ENCODE measurements at regions not wholly inside any gene's neighbourhood (a gene's known extent, or its start where the extent isn't known, plus 50 kb on each side); places are given as distances from the start of the nearest gene placed in this dataset.

DNA sequence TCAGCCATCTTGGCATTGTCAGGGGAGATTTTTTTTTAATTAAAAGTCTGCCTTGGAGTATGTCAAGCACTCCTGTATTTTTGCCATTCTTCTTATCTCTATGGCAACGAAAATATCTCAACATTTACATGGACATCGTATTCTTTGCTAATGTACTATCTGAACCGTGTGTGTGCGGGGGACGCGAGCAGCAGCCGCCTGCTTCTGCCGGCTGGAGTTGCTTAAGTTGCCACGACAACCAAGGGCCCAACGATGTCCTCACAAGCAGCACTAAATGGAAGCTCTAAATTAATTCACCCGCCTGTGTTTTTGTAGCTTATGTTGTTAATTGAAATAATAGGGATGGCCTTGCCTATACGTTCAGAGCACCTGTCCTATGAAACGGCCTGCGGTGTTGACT is 309.5 kb downstream of the TEX29 start:
- TF ChIP-seq, protein P1, sequence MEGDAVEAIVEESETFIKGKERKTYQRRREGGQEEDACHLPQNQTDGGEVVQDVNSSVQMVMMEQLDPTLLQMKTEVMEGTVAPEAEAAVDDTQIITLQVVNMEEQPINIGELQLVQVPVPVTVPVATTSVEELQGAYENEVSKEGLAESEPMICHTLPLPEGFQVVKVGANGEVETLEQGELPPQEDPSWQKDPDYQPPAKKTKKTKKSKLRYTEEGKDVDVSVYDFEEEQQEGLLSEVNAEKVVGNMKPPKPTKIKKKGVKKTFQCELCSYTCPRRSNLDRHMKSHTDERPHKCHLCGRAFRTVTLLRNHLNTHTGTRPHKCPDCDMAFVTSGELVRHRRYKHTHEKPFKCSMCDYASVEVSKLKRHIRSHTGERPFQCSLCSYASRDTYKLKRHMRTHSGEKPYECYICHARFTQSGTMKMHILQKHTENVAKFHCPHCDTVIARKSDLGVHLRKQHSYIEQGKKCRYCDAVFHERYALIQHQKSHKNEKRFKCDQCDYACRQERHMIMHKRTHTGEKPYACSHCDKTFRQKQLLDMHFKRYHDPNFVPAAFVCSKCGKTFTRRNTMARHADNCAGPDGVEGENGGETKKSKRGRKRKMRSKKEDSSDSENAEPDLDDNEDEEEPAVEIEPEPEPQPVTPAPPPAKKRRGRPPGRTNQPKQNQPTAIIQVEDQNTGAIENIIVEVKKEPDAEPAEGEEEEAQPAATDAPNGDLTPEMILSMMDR (IDR thresholded peaks at IDR 0.05; ENCODE audit: low read length) = no peak
- TF ChIP-seq EZH2 (optimal IDR thresholded peaks at IDR 0.05; ENCODE audit: low read depth, low read length) (no peak), EZH2phosphoT487 (IDR thresholded peaks at IDR 0.05; ENCODE audit: low read length) (no peak)
